GM13977 (cell line): ENCODE measurements at regions not wholly inside any gene's neighbourhood (a gene's known extent, or its start where the extent isn't known, plus 50 kb on each side); places are given as distances from the start of the nearest gene placed in this dataset.

Experiments
- DNase-seq: peaks from one replicate; pipeline ENCODE4 v3.0.0; 2012; ENCODE audit warnings: low spot score
- CTCF ChIP-seq: IDR thresholded peaks from 2 replicates; pipeline ENCODE4 v1.5.1; 2012; ENCODE audit warnings: mild to moderate bottlenecking, control low read depth; ENCODE audit not compliant: insufficient read depth; ENCODE audit errors: extremely low read depth, missing control alignments
- in situ Hi-C: fragments of 300-500 bp; cut with MboI; formaldehyde crosslinking; loops from one replicate; pipeline ENCODE4 v1.12.0; 2022; ENCODE audit warnings: low sequenced_read_pairs, low pct_unique_long_range_greater_than_20kb, mixed read lengths, inconsistent platforms; ENCODE audit not compliant: unreplicated experiment

- in situ Hi-C loops: no loop called here
- TF ChIP-seq CTCF: no peak
- no peak for DNase-seq
These were observed 956.6 kb downstream of the LRFN5 start for GRCh38 chr14:42563313-42563712.

GRCh38 chr14:42556551-42556950, 949.9 kb downstream of the LRFN5 start:
- no peak for DNase-seq
- in situ Hi-C loops: no loop called here
- no peak for TF ChIP-seq CTCF

GRCh38 chr14:42555365-42555764, 948.7 kb downstream of the LRFN5 start:
- in situ Hi-C loops: no loop called here
- no peak for DNase-seq
- no peak for TF ChIP-seq CTCF

GRCh38 chr14:42554091-42554490, 947.4 kb downstream of the LRFN5 start:
- no peak for TF ChIP-seq CTCF
- DNase-seq: no peak
- in situ Hi-C loops: no loop called here

- TF ChIP-seq CTCF: no peak
- DNase-seq: no peak
- in situ Hi-C loops: no loop called here
These were observed 943.6 kb downstream of the LRFN5 start for GRCh38 chr14:42550310-42550709.

GRCh38 chr14:42548349-42548748, 941.7 kb downstream of the LRFN5 start:
- in situ Hi-C loops: no loop called here

More at GRCh38 chr14:42548349-42548748, 941.7 kb downstream of the LRFN5 start:
- TF ChIP-seq CTCF: no peak
- no peak for DNase-seq
